GM19397 (cell line): ENCODE measurements at regions not wholly inside any gene's neighbourhood (a gene's known extent, or its start where the extent isn't known, plus 50 kb on each side); places are given as distances from the start of the nearest gene placed in this dataset.
"Not testable (repeated sequence)": the region's sequence is repeated elsewhere in the genome, so short reads cannot be mapped to it uniquely, and the experiment has no call there.

Experiments used
- ATAC-seq: cut with Tn5 transposase; IDR thresholded peaks from one replicate; pipeline ENCODE4 v1.9.1; 2021; ENCODE audit warnings: mild to moderate bottlenecking, moderate library complexity; ENCODE audit not compliant: unreplicated experiment

GRCh38 chr5:37971483-37972024 lies 131.7 kb upstream of the GDNF start:
- no peak for ATAC-seq

- ATAC-seq, result no peak
Observed at GRCh38 chr5:37966871-37967270, 127.0 kb upstream of the GDNF start.

GRCh38 chr5:37966291-37966690 lies 126.5 kb upstream of the GDNF start:
- ATAC-seq, result no peak

- no peak for ATAC-seq
Observed at GRCh38 chr5:37962389-37962788, 122.5 kb upstream of the GDNF start.

- ATAC-seq, result no peak
Observed at GRCh38 chr5:37957218-37957617, 117.4 kb upstream of the GDNF start.

GRCh38 chr5:37955748-37956147 lies 115.9 kb upstream of the GDNF start:
- ATAC-seq, result no peak

- no peak for ATAC-seq
Observed at GRCh38 chr5:37954561-37954960, 114.7 kb upstream of the GDNF start.

GRCh38 chr5:37951946-37952721 lies 112.3 kb upstream of the GDNF start:
- ATAC-seq, result no peak

GRCh38 chr5:37950436-37950835 lies 110.6 kb upstream of the GDNF start:
- ATAC-seq, result no peak

- no peak for ATAC-seq
Observed at GRCh38 chr5:37945446-37945845, 105.6 kb upstream of the GDNF start.

GRCh38 chr5:37943136-37943535 lies 103.3 kb upstream of the GDNF start:
- ATAC-seq, result not testable (repeated sequence)

GRCh38 chr5:37940931-37941623 lies 101.2 kb upstream of the GDNF start:
- ATAC-seq, result no peak

GRCh38 chr5:37938861-37939260 lies 99.0 kb upstream of the GDNF start:
- no peak for ATAC-seq

- ATAC-seq, result no peak
Observed at GRCh38 chr5:37938076-37938852, 98.4 kb upstream of the GDNF start.

GRCh38 chr5:37936091-37936490 lies 96.2 kb upstream of the GDNF start:
- ATAC-seq, result no peak

GRCh38 chr5:37933576-37933975 lies 93.7 kb upstream of the GDNF start:
- no peak for ATAC-seq

GRCh38 chr5:37932450-37932849 lies 92.6 kb upstream of the GDNF start:
- no peak for ATAC-seq

- no peak for ATAC-seq
Observed at GRCh38 chr5:37931541-37931940, 91.7 kb upstream of the GDNF start.

GRCh38 chr5:37930350-37930749 lies 90.5 kb upstream of the GDNF start:
- no peak for ATAC-seq

- ATAC-seq, result no peak
Observed at GRCh38 chr5:37929791-37930190, 90.0 kb upstream of the GDNF start.

- ATAC-seq, result not testable (repeated sequence)
Observed at GRCh38 chr5:37927753-37928152, 87.9 kb upstream of the GDNF start.
